Natural killer cell (primary cell): ENCODE measurements at regions not wholly inside any gene's neighbourhood (a gene's known extent, or its start where the extent isn't known, plus 50 kb on each side); places are given as distances from the start of the nearest gene placed in this dataset.

Source experiments
- ATAC-seq, 3 donors: fragments of 150-1000 bp in 2 of 3; fragments of 200-7000 bp in 1 of 3; cut with Tn5 transposase; 1 replicate in 1 of 3; 2 replicates in 2 of 3; pipeline ENCODE4 v1.10.0; 2021; ENCODE audit warnings: mild to moderate bottlenecking in 2 of 3, moderate library complexity in 2 of 3
- DNase-seq, 2 donors: peaks; one replicate each; pipeline versions ENCODE4 v3.0.0 to v3.0.0-alpha.2; 2013 to 2021; ENCODE audit warnings: mixed read lengths in 1 of 2
- H3K27ac ChIP-seq: one replicate; pipeline ENCODE4 v1.5.1; 2013; ENCODE audit warnings: mild to moderate bottlenecking, low read length
- H3K27me3 ChIP-seq: one replicate; pipeline ENCODE4 v1.6.1; 2013; ENCODE audit warnings: low read length; ENCODE audit not compliant: control insufficient read depth, insufficient read depth
- H3K36me3 ChIP-seq: one replicate; pipeline ENCODE4 v1.6.1; 2013; ENCODE audit warnings: low read length; ENCODE audit not compliant: control insufficient read depth, insufficient read depth
- H3K4me1 ChIP-seq: one replicate; pipeline ENCODE4 v1.6.1; 2013; ENCODE audit warnings: low read length; ENCODE audit not compliant: control insufficient read depth, insufficient read depth
- H3K4me3 ChIP-seq: one replicate; pipeline ENCODE4 v1.5.1; 2013; ENCODE audit warnings: low read length
- H3K9me3 ChIP-seq: one replicate; pipeline ENCODE4 v1.6.1; 2013; ENCODE audit warnings: low read length; ENCODE audit not compliant: control insufficient read depth, insufficient read depth
- H3K27ac Mint-ChIP-seq, 2 donors: one replicate each; pipeline ENCODE4 v1.8.0; 2022; ENCODE audit warnings: mild to moderate bottlenecking in 2 of 2, mixed read lengths in 2 of 2, moderate library complexity in 1 of 2
- H3K27me3 Mint-ChIP-seq, 2 donors: one replicate each; pipeline ENCODE4 v1.8.0; 2022; ENCODE audit warnings: low read depth in 2 of 2, mixed read lengths in 2 of 2
- H3K36me3 Mint-ChIP-seq: one replicate; pipeline ENCODE4 v1.8.0; 2022; ENCODE audit warnings: mixed read lengths
- H3K4me1 Mint-ChIP-seq, 2 donors: one replicate each; pipeline ENCODE4 v1.8.0; 2022; ENCODE audit warnings: mixed read lengths in 2 of 2
- H3K4me3 Mint-ChIP-seq: one replicate; pipeline ENCODE4 v1.8.0; 2022; ENCODE audit warnings: mild to moderate bottlenecking, moderate library complexity, mixed read lengths
- H3K9me3 Mint-ChIP-seq, 2 donors: one replicate each; pipeline ENCODE4 v1.8.0; 2022; ENCODE audit warnings: mixed read lengths in 2 of 2
- CTCF ChIP-seq: fragments of 200-600 bp; IDR thresholded peaks from one replicate; pipeline ENCODE4 v1.8.0; 2022; ENCODE audit warnings: antibody characterized with exemption
- WGBS: methylation state at CpG from one replicate; pipeline ENCODE4 v1.1.7; 2013; ENCODE audit warnings: missing lambda C conversion rate; ENCODE audit not compliant: insufficient coverage; 5-methylcytosine and 5-hydroxymethylcytosine counted together
- intact Hi-C: fragments of 100-400 bp; cut with micrococcal nuclease; formaldehyde crosslinking; loops from one replicate; pipeline ENCODE4 v1.14.2; 2022

DNA sequence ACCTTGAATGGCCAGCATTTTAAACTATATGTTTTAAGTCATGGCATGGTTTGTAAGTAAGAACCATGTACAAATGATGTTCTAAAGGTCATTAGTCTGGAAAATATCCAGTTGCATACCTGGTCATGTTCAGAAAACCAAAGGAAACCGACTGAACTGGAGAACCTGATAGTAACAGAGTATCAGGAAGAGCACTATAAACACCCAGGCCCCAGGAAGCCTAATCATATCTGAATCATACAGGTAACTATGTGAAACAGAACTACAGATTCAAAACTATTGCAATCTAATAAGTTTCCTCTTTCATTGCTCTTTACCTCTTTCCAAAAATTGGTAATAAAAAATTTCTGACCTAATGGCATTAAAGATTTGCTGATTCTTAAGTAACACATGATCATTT is 500.3 kb downstream of the ARHGEF28 start:
- no peak for ATAC-seq
- no peaks in the 10 kb centered on the region for H3K36me3 ChIP-seq
- no peak overlapping the region for H3K27ac Mint-ChIP-seq
- peaks cover 6% of the 10 kb centered on the region for H3K27me3 ChIP-seq
- no peak overlapping the region for H3K27ac ChIP-seq
- peaks cover 8 to 32% of the 10 kb centered on the region in 2 donors for H3K27me3 Mint-ChIP-seq
- no peak for DNase-seq
- no peaks in the 10 kb centered on the region for H3K9me3 Mint-ChIP-seq
- no peaks in the 10 kb centered on the region for H3K4me1 ChIP-seq
- TF ChIP-seq CTCF: no peak
- 21% methylated on average over 1 of the region's 1 CpG for WGBS
- H3K4me1 Mint-ChIP-seq: no peaks in the 10 kb centered on the region
- no peaks in the 10 kb centered on the region for H3K36me3 Mint-ChIP-seq
- H3K4me3 Mint-ChIP-seq: no peak overlapping the region
- intact Hi-C loops: no loop called here
- no peak overlapping the region for H3K4me3 ChIP-seq
- H3K9me3 ChIP-seq: no peaks in the 10 kb centered on the region

- Histone ChIP-seq H3K4me3 (no peak overlapping the region), H3K9me3 (no peaks in the 10 kb centered on the region), H3K27ac (no peak overlapping the region), H3K36me3 (no peaks in the 10 kb centered on the region), H3K27me3 (peaks cover 6% of the 10 kb centered on the region), H3K4me1 (no peaks in the 10 kb centered on the region)
- TF ChIP-seq CTCF: no peak
- intact Hi-C loops: no loop called here
- DNase-seq: no peak
- ATAC-seq: no peak
- Mint-ChIP-seq H3K4me1 (no peaks in the 10 kb centered on the region), H3K4me3 (no peak overlapping the region), H3K27me3 (peaks cover 4 to 21% of the 10 kb centered on the region in 2 donors), H3K9me3 (no peaks in the 10 kb centered on the region), H3K36me3 (no peaks in the 10 kb centered on the region), H3K27ac (no peak overlapping the region)
- 84% methylated on average over 4 of the region's 4 CpGs for WGBS
Measured at GRCh38 chr5:74124826-74125225, 498.8 kb downstream of the ARHGEF28 start.

DNA sequence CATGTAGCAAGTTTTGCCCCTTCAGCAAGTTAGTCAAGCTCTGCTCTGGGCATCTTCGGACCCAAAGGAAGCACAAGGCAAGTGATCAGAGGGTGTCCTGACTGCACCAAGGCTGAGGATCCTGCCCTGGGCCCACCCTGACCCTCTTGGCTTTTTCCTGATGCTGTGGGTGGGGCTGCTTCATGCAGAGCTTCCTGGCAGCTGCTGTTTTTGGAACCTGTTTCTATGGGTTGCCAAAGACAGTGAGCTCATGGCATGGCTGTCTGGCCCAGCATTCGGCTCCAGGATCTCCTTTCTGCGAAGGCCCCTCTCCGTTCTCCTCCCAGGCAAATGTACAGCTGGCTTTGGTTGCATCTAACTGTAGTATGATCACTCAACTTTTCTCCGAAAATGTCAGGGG is 497.9 kb downstream of the ARHGEF28 start:
- no peak for DNase-seq
- WGBS: 95% methylated on average over 5 of the region's 5 CpGs
- Histone ChIP-seq H3K36me3 (no peaks in the 10 kb centered on the region), H3K9me3 (no peaks in the 10 kb centered on the region), H3K27ac (no peak overlapping the region), H3K4me3 (no peak overlapping the region), H3K27me3 (peaks cover 6% of the 10 kb centered on the region), H3K4me1 (no peaks in the 10 kb centered on the region)
- H3K4me1 Mint-ChIP-seq: no peaks in the 10 kb centered on the region
- no peaks in the 10 kb centered on the region for H3K9me3 Mint-ChIP-seq
- intact Hi-C loops: no loop called here
- no peak overlapping the region for H3K27ac Mint-ChIP-seq
- H3K36me3 Mint-ChIP-seq: no peaks in the 10 kb centered on the region
- no peak for TF ChIP-seq CTCF
- no peak for ATAC-seq
- no peak overlapping the region for H3K4me3 Mint-ChIP-seq
- peaks cover 4 to 21% of the 10 kb centered on the region in 2 donors for H3K27me3 Mint-ChIP-seq

DNA sequence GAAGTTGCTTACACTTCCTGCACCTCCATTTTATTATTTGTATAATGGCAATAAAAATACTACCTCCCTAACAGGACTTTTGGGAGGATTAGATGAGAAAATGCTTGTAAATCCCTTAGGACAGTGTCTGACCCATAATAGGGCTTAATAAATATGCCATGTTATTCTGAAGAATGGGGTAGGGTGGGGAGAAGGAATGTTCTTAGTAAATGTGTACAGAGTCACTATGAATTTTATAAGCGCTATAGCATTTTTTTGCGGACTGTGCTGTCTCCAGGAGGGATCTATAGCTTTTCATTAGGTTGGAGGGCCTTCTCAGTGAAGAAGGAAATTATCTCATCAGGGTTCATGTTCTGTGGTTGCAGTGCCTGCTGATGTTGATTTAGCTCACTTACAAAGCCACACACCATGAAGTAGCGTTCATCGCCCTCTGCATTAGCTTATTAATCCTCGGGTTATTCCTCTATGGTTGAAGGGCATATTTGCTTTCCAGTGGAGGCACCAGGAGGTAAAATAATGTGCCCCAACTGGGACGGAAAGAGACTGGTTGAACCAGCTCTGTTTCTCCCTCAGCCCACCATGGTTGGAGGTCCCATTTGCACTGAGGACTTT is 497.1 kb downstream of the ARHGEF28 start:
- Mint-ChIP-seq H3K4me1 (no peaks in the 10 kb centered on the region), H3K9me3 (no peaks in the 10 kb centered on the region), H3K4me3 (no peak overlapping the region), H3K27me3 (peaks cover 0 to 13% of the 10 kb centered on the region in 2 donors), H3K27ac (no peak overlapping the region), H3K36me3 (no peaks in the 10 kb centered on the region)
- intact Hi-C loops: no loop called here
- no peak overlapping the region for H3K27ac ChIP-seq
- no peaks in the 10 kb centered on the region for H3K4me1 ChIP-seq
- peaks cover 6% of the 10 kb centered on the region for H3K27me3 ChIP-seq
- H3K36me3 ChIP-seq: no peaks in the 10 kb centered on the region
- DNase-seq (no peak), ATAC-seq (no peak)
- H3K9me3 ChIP-seq: no peaks in the 10 kb centered on the region
- 63% methylated on average over 6 of the region's 6 CpGs for WGBS
- H3K4me3 ChIP-seq: no peak overlapping the region
- TF ChIP-seq CTCF: no peak
